IPS DF 19.7 (cell line): ENCODE measurements at regions not wholly inside any gene's neighbourhood (a gene's known extent, or its start where the extent isn't known, plus 50 kb on each side); places are given as distances from the start of the nearest gene placed in this dataset.

Source experiments
- DNase-seq: peaks from one replicate; pipeline ENCODE4 v3.0.0-alpha.2; 2013; ENCODE audit warnings: low read depth, low spot score

GRCh38 chr1:219801156-219801820, 127.1 kb downstream of the SLC30A10 start:
- DNase-seq, result no peak

- DNase-seq, result no peak
Measured at GRCh38 chr1:219798283-219799030, 129.9 kb downstream of the SLC30A10 start.

GRCh38 chr1:219797683-219798082, 130.7 kb downstream of the SLC30A10 start:
- no peak for DNase-seq

- DNase-seq, result no peak
Measured at GRCh38 chr1:219797009-219797408, 131.3 kb downstream of the SLC30A10 start.

GRCh38 chr1:219795363-219795917, 132.9 kb downstream of the SLC30A10 start:
- no peak for DNase-seq

GRCh38 chr1:219794085-219794743, 134.1 kb downstream of the SLC30A10 start:
- no peak for DNase-seq

GRCh38 chr1:219792337-219793021, 135.9 kb downstream of the SLC30A10 start:
- no peak for DNase-seq

GRCh38 chr1:219791766-219792165, 136.6 kb downstream of the SLC30A10 start:
- DNase-seq, result no peak

- DNase-seq, result no peak
Measured at GRCh38 chr1:219790834-219791615, 137.3 kb downstream of the SLC30A10 start.

- DNase-seq, result no peak
Measured at GRCh38 chr1:219788700-219789099, 139.7 kb downstream of the SLC30A10 start.

- DNase-seq, result no peak
Measured at GRCh38 chr1:219788091-219788490, 140.3 kb downstream of the SLC30A10 start.

GRCh38 chr1:219784660-219785381, 143.5 kb downstream of the SLC30A10 start:
- DNase-seq, result no peak

GRCh38 chr1:219783605-219784235, 144.6 kb downstream of the SLC30A10 start:
- DNase-seq, result no peak

- no peak for DNase-seq
Measured at GRCh38 chr1:219782929-219783328, 145.4 kb downstream of the SLC30A10 start.

- DNase-seq, result no peak
Measured at GRCh38 chr1:219782311-219782710, 146.0 kb downstream of the SLC30A10 start.

- DNase-seq, result no peak
Measured at GRCh38 chr1:219781491-219781890, 146.9 kb downstream of the SLC30A10 start.

GRCh38 chr1:219778793-219779369, 149.5 kb downstream of the SLC30A10 start:
- no peak for DNase-seq

- DNase-seq, result no peak
Measured at GRCh38 chr1:219778110-219778509, 150.2 kb downstream of the SLC30A10 start.

- DNase-seq, result no peak
Measured at GRCh38 chr1:219774386-219774785, 154.0 kb downstream of the SLC30A10 start.
